HEK293T (cell line): ENCODE measurements at regions not wholly inside any gene's neighbourhood (a gene's known extent, or its start where the extent isn't known, plus 50 kb on each side); places are given as distances from the start of the nearest gene placed in this dataset.

Source experiments
- ARNT ChIP-seq: fragments of 450-650 bp; IDR thresholded peaks from 2 replicates; pipeline ENCODE4 v1.6.1; 2017; ENCODE audit warnings: mild to moderate bottlenecking
- BHLHE40 ChIP-seq: fragments of 450-650 bp; IDR thresholded peaks from 2 replicates; pipeline ENCODE4 v1.6.1; 2016; ENCODE audit warnings: mild to moderate bottlenecking, moderate library complexity, borderline replicate concordance
- CTBP1 ChIP-seq: fragments of 450-650 bp; IDR thresholded peaks from 2 replicates; pipeline ENCODE4 v1.6.1; 2016; ENCODE audit warnings: borderline replicate concordance
- ELF4 ChIP-seq: fragments of 450-650 bp; IDR thresholded peaks from 2 replicates; pipeline ENCODE4 v1.6.1; 2017; ENCODE audit warnings: antibody characterized with exemption
- FOXA1 ChIP-seq: fragments of 450-650 bp; IDR thresholded peaks from 2 replicates; pipeline ENCODE4 v1.6.1; 2016; ENCODE audit warnings: mild to moderate bottlenecking
- FOXM1 ChIP-seq: fragments of 450-650 bp; IDR thresholded peaks from 2 replicates; pipeline ENCODE4 v1.6.1; 2017; ENCODE audit warnings: mild to moderate bottlenecking, borderline replicate concordance
- NFRKB ChIP-seq: fragments of 450-650 bp; IDR thresholded peaks from 2 replicates; pipeline ENCODE4 v1.6.1; 2016; ENCODE audit warnings: mild to moderate bottlenecking, moderate library complexity
- PKNOX1 ChIP-seq: fragments of 450-650 bp; IDR thresholded peaks from 2 replicates; pipeline ENCODE4 v1.6.1; 2016
- SP1 ChIP-seq: fragments of 450-650 bp; IDR thresholded peaks from 2 replicates; pipeline ENCODE4 v1.6.1; 2017
- ZNF384 ChIP-seq: fragments of 450-650 bp; IDR thresholded peaks from 2 replicates; pipeline ENCODE4 v1.6.1; 2016

GRCh38 chr21:24163539-24163938 lies 1443.7 kb downstream of the MRPL39 start:
- no peak for TF ChIP-seq BHLHE40
- TF ChIP-seq ELF4, result no peak
- TF ChIP-seq SP1, result no peak
- no peak for TF ChIP-seq PKNOX1
- TF ChIP-seq CTBP1, result no peak
- no peak for TF ChIP-seq FOXM1
- no peak for TF ChIP-seq NFRKB
- no peak for TF ChIP-seq ARNT
- no peak for TF ChIP-seq ZNF384
- TF ChIP-seq FOXA1, result no peak
